Glomerular visceral epithelial cell (primary cell): ENCODE measurements at regions not wholly inside any gene's neighbourhood (a gene's known extent, or its start where the extent isn't known, plus 50 kb on each side); places are given as distances from the start of the nearest gene placed in this dataset.
"Not testable (repeated sequence)": the region's sequence is repeated elsewhere in the genome, so short reads cannot be mapped to it uniquely, and the experiment has no call there.

Source experiments
- DNase-seq: peaks from one replicate; pipeline ENCODE4 v3.0.0-alpha.2; 2016; ENCODE audit errors: extremely low spot score

GRCh38 chr4:187910741-187911140, 84.8 kb upstream of the ZFP42 start:
- no peak for DNase-seq

DNA sequence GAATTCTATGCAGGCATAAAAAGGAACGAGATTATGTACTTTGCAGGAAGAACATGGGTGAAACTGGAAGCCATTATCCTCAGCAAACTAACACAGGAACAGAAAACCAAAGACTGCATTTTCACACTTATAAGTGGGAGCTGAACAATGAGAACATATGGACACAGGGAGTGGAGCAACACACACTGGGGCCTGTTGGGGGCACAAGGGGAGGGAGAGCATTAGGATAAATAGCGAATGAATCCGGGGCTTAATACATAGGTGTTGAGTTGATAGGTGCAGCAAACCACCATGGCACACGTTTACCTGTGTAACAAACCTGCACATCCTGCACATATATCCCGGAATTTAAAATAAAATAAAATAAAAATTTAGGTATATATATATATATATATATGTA, 80.2 kb upstream of the ZFP42 start:
- not testable (repeated sequence) for DNase-seq

GRCh38 chr4:187919966-187920365, 75.6 kb upstream of the ZFP42 start:
- DNase-seq: no peak

DNA sequence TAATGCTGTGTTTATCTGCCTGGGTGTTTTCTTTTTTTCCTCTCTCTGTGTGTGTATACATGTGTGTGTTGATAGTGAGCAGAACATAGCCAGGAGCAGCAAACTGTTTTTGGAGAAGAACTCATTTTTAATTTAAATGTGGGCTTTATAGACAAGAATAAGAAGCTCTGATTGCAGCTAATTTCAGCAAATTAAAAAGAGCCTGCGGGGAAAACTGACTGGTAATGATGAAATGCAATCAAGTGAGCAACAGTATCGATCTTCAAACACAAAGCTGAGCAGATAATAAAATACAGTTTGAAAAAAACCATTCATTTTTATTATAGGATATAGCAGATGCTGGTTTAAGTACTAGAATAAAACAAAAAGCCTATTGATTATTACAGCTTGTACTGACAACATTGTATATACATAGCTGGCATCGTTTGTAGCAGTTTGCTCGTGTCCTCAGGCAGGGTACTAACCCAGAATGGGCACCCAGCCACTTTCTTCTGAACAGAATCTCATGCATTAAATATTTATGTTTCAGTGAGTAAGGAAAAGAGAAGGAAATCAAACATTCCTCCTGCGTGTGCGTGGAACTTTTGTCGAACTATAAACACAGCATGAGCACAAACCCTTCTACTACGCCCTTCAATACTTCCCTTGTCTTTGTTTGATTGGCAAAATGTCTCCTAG, 73.5 kb upstream of the ZFP42 start:
- no peak for DNase-seq

DNA sequence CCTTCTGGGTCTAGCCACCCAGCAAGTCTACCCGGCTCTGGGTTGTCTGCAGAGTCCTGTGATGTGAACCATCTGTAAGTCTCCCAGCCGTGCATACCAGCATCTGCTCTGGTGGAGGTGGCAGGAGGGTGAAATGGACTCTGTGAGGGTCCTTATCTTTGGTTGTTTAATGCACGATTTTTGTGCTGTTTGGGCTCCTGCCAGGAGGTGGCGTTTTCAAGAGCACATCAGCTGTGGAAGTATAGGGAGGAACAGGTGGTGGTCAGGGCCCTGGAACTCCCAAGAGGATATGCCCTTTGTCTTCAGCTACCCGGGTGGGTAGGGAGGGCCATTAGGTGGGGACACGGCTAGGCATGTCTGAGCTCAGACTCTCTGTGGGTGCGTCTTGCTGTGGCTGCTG, 66.5 kb upstream of the ZFP42 start:
- no peak for DNase-seq

DNA sequence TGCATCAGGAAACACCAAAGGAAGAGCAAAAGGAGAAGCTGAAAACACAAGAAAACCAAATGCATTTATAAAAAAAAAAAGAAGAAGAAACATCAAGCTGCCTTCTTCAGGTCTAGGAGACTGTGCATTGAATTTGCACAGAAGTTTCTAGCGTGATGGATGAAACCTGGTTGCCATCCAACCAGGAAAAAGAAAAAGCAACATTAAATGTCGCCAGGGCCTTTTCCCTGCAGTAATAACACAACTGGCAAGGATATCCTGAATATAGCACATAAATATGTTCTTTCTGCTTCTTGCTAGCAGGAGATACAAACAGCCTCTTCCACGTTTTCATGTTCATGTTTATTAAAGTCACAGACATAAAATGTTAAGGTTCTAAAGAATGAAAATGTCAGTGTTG, 60.8 kb upstream of the ZFP42 start:
- no peak for DNase-seq

GRCh38 chr4:187937557-187937956, 58.0 kb upstream of the ZFP42 start:
- no peak for DNase-seq

GRCh38 chr4:187940299-187940698, 55.3 kb upstream of the ZFP42 start:
- DNase-seq: no peak

GRCh38 chr4:187942968-187943367, 52.6 kb upstream of the ZFP42 start:
- no peak for DNase-seq

DNA sequence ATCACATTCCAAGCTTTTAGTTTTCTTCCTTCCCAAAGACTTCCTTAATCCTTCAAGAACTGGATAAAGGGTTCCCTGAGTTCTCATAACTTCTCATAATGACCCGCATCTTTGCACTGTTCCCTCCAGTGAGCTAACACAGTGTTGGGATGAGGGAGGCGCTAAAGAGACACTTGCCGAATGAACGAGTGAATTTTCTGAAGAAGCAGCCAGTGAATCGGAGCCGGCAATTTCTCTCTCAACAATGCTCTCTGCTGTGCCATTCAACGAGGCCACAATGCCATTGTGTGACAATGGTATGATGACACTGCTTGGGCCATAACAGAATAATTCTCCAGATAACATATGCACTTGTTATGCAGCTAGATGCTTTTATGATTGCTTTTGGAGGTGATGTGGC, 51.4 kb upstream of the ZFP42 start:
- DNase-seq: no peak
